Tibial artery (tissue), 4 donors: ENCODE measurements at regions not wholly inside any gene's neighbourhood (a gene's known extent, or its start where the extent isn't known, plus 50 kb on each side); places are given as distances from the start of the nearest gene placed in this dataset.

ENCODE experiments used
- DNase-seq, 2 donors: peaks; one replicate each; pipeline ENCODE4 v3.0.0-alpha.2; 2019
- H3K27ac ChIP-seq, 2 donors: fragments of 200-600 bp; sonication (generic) in 1 of 2; 1 replicate in 1 of 2; 2 replicates in 1 of 2; pipeline ENCODE4 v1.5.1; 2018 to 2019; ENCODE audit warnings: mild to moderate bottlenecking in 1 of 2
- H3K27me3 ChIP-seq, 2 donors: fragments of 200-600 bp; sonication (generic) in 1 of 2; one replicate each; pipeline versions ENCODE4 v1.5.1 to v1.6.0; 2016 to 2019
- H3K36me3 ChIP-seq, 3 donors: fragments of 200-600 bp; sonication (generic) in 2 of 3; one replicate each; pipeline ENCODE4 v1.5.1; 2016 to 2019; ENCODE audit warnings: mild to moderate bottlenecking in 2 of 3
- H3K4me1 ChIP-seq, 4 donors: fragments of 200-600 bp; sonication (generic) in 2 of 4; 1 replicate in 3 of 4; 2 replicates in 1 of 4; pipeline ENCODE4 v1.5.1; 2016 to 2019
- H3K4me3 ChIP-seq, 2 donors: fragments of 200-600 bp; sonication (generic) in 1 of 2; 1 replicate in 1 of 2; 2 replicates in 1 of 2; pipeline ENCODE4 v1.5.1; 2018 to 2019; ENCODE audit warnings: mild to moderate bottlenecking in 2 of 2
- H3K9me3 ChIP-seq, 3 donors: fragments of 200-600 bp; sonication (generic) in 1 of 3; one replicate each; pipeline ENCODE4 v1.5.1; 2016 to 2019
- intact Hi-C: fragments of 100-400 bp; cut with DNase I; formaldehyde crosslinking; loops from one replicate; pipeline ENCODE4 v1.15.0; 2023; ENCODE audit warnings: low total_unique reads
- TF ChIP-seq, protein P1 (sequence below), 2 experiments: fragments of 200-600 bp in 1 of 2; fragments of 450-650 bp in 1 of 2; IDR thresholded peaks; one replicate each; pipeline ENCODE4 v1.5.1; 2017 to 2019; ENCODE audit warnings: antibody characterized with exemption in 2 of 2, mild to moderate bottlenecking in 1 of 2, moderate library complexity in 1 of 2

DNA sequence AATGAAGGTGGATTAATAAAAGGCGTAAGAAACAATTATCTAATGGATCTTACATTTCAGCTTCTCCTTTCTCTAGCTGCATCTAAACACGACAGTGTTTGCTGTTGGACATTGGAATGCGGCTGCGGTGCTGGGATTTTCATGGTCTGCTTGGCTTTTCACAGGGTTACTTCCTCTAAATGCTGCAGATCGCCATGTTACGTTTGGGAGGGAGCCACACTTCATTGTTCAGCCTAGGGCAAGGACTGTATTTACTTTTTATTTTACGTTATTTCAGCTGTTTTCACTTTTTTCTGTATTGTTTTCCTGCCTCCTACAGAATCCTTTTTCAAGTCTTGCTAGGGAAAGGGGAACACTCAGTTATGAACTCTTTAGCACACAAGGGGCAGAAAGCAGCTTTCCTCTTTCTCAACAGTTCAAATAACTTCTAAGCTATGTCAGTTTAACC lies 97.9 kb upstream of the MTHFD1L start:
- no peak overlapping the region for H3K27ac ChIP-seq
- H3K4me1 ChIP-seq, result peaks cover 0 to 5% (median 0%) of the 10 kb centered on the region in 4 donors
- H3K4me3 ChIP-seq, result no peak overlapping the region
- H3K27me3 ChIP-seq, result no peaks in the 10 kb centered on the region
- no peak for DNase-seq
- no peaks in the 10 kb centered on the region for H3K9me3 ChIP-seq
- intact Hi-C loops, result no loop called here
- no peaks in the 10 kb centered on the region for H3K36me3 ChIP-seq
- TF ChIP-seq, protein P1, sequence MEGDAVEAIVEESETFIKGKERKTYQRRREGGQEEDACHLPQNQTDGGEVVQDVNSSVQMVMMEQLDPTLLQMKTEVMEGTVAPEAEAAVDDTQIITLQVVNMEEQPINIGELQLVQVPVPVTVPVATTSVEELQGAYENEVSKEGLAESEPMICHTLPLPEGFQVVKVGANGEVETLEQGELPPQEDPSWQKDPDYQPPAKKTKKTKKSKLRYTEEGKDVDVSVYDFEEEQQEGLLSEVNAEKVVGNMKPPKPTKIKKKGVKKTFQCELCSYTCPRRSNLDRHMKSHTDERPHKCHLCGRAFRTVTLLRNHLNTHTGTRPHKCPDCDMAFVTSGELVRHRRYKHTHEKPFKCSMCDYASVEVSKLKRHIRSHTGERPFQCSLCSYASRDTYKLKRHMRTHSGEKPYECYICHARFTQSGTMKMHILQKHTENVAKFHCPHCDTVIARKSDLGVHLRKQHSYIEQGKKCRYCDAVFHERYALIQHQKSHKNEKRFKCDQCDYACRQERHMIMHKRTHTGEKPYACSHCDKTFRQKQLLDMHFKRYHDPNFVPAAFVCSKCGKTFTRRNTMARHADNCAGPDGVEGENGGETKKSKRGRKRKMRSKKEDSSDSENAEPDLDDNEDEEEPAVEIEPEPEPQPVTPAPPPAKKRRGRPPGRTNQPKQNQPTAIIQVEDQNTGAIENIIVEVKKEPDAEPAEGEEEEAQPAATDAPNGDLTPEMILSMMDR (IDR thresholded peaks at IDR 0.05), result no peak

DNA sequence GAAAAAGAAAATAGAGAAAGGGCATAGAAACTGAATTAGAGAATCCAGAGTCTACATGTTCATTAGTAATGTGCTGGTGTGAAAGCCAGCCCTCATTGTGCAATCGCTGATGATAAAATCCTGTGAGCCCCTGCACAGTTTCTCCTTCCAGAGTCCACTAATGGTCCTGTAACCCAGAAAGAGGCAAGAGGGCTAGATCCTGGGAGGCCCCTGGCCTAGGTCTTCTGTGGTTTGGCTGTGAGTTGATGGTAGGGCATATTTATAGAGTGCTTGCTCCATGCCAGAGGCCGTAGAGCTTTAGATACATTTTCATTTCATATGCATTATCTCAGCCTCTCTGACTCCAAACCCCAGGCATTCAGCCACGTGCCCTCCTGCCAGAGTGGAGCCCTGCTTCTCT lies 94.9 kb upstream of the MTHFD1L start:
- intact Hi-C loops, result no loop called here
- peaks cover 0 to 5% (median 0%) of the 10 kb centered on the region in 4 donors for H3K4me1 ChIP-seq
- TF ChIP-seq, protein P1 (IDR thresholded peaks at IDR 0.05), result no peak
- no peaks in the 10 kb centered on the region for H3K27me3 ChIP-seq
- no peak for DNase-seq
- no peaks in the 10 kb centered on the region for H3K9me3 ChIP-seq
- no peaks in the 10 kb centered on the region for H3K36me3 ChIP-seq
- no peak overlapping the region for H3K27ac ChIP-seq
- no peak overlapping the region for H3K4me3 ChIP-seq

DNA sequence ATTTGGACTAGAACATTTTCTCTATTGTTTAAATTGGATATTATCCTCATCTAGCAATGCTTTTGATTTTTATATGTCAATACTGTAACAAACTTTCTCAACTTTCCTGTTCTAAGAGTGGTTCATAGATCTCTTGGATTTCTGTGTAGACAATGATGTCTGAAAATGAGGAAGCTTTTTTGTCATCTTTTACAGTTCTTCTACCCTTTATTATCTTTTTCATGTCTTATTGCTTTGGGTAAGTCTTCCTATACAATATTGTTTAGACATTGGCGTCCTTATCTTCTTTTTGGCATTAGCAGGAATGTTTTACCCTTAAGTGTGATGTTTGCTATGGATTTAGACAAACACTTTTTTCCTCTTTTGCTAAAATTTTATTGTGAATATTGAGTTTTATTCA lies 91.5 kb upstream of the MTHFD1L start:
- TF ChIP-seq, protein P1 (IDR thresholded peaks at IDR 0.05), result no peak
- no peak for DNase-seq
- no peak overlapping the region for H3K4me3 ChIP-seq
- H3K27me3 ChIP-seq, result no peaks in the 10 kb centered on the region
- no peaks in the 10 kb centered on the region for H3K9me3 ChIP-seq
- no peaks in the 10 kb centered on the region for H3K36me3 ChIP-seq
- H3K4me1 ChIP-seq, result no peaks in the 10 kb centered on the region
- intact Hi-C loops, result no loop called here
- no peak overlapping the region for H3K27ac ChIP-seq

DNA sequence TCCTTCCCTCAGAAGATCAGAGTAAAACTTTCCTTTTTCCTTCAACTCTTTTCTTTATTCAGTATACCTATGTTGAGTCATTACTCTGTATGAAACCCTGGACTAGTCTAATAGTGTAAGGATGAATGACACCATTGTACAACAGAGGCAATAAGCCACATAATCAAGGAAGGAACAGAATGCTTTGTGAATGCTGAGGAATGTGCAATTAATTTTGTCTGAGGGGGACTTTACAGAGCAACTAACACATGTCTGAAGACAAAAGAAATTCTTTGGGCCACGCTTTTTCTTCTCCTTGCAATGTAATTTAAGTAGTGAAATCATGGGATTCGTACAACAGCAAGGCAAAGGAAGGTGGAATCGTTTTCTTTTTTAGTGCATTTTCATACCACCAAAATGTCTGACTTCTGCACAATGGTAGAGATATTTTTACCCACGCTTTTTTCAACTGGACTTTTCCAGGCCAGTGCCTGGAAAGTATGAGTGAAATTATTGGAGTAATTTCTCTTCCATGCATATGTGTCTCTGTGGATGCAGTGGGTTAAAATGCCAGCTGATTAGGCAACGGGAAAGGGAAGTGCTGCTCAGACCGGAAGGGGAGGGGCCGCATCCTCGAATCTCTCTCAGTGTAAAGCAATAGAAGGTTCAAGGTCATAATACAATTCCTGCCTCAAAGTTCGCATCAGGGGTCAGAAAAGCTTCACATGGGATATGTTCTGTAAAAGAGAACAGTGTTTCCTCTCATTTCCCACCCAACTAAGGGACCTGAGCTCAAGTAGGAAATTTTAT lies 89.9 kb upstream of the MTHFD1L start:
- TF ChIP-seq, protein P1 (IDR thresholded peaks at IDR 0.05), result no peak
- no peaks in the 10 kb centered on the region for H3K9me3 ChIP-seq
- no peak overlapping the region for H3K4me3 ChIP-seq
- H3K27ac ChIP-seq, result no peak overlapping the region
- no peak for DNase-seq
- intact Hi-C loops, result no loop called here
- no peaks in the 10 kb centered on the region for H3K4me1 ChIP-seq
- H3K36me3 ChIP-seq, result no peaks in the 10 kb centered on the region
- no peaks in the 10 kb centered on the region for H3K27me3 ChIP-seq

DNA sequence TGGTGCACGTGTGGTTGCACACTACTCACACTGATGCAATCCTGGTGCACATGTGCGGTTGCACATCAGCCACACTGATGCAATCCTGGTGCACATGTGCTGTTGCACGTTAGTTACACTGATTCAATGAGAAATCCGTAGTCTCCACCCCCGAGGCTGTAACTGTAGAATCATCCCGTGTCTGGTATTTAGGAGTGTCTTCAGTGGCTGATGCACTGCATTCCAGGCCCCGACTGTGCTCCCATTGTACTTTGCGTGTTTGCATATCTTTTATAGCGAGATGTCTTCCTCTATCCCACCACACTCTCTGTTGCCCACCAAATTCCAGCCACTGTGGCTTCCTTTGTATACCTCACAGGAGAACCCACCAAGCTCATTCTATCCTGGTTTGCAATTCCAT lies 87.8 kb upstream of the MTHFD1L start:
- H3K27ac ChIP-seq, result no peak overlapping the region
- DNase-seq, result no peak
- H3K4me1 ChIP-seq, result no peaks in the 10 kb centered on the region
- intact Hi-C loops, result no loop called here
- TF ChIP-seq, protein P1 (IDR thresholded peaks at IDR 0.05), result no peak
- H3K9me3 ChIP-seq, result no peaks in the 10 kb centered on the region
- H3K4me3 ChIP-seq, result no peak overlapping the region
- no peaks in the 10 kb centered on the region for H3K27me3 ChIP-seq
- no peaks in the 10 kb centered on the region for H3K36me3 ChIP-seq
